Bone marrow (tissue), 2 donors: ENCODE measurements at regions not wholly inside any gene's neighbourhood (a gene's known extent, or its start where the extent isn't known, plus 50 kb on each side); places are given as distances from the start of the nearest gene placed in this dataset.
"Not testable (repeated sequence)": the region's sequence is repeated elsewhere in the genome, so short reads cannot be mapped to it uniquely, and the experiment has no call there.

Source experiments
- DNase-seq, 2 donors: peaks; one replicate each; lab custom pipeline; 2025; lab: John Stamatoyannopoulos, UW

- DNase-seq, result peak in 1 of 2 donors; percentile 5
These were observed 70.0 kb upstream of the ATP5MC3 start for GRCh38 chr2:175251425-175252041.

- no peak for DNase-seq
These were observed 65.6 kb upstream of the ATP5MC3 start for GRCh38 chr2:175247159-175247558.

GRCh38 chr2:175244697-175245096 is 63.2 kb upstream of the ATP5MC3 start:
- DNase-seq, result no peak

- no peak for DNase-seq
These were observed 60.2 kb upstream of the ATP5MC3 start for GRCh38 chr2:175241691-175242090.

GRCh38 chr2:175240033-175240432 is 58.5 kb upstream of the ATP5MC3 start:
- DNase-seq, result not testable (repeated sequence)

GRCh38 chr2:175236930-175237329 is 55.4 kb upstream of the ATP5MC3 start:
- DNase-seq, result no peak

GRCh38 chr2:175234650-175235049 is 53.1 kb upstream of the ATP5MC3 start:
- no peak for DNase-seq

- no peak for DNase-seq
These were observed 52.6 kb upstream of the ATP5MC3 start for GRCh38 chr2:175234153-175234552.

GRCh38 chr2:175233135-175233719 is 51.7 kb upstream of the ATP5MC3 start:
- DNase-seq, result no peak
